ENCODE measurements at regions not wholly inside any gene's neighbourhood (a gene's known extent, or its start where the extent isn't known, plus 50 kb on each side); places are given as distances from the start of the nearest gene placed in this dataset.
"Not testable (repeated sequence)": the region's sequence is repeated elsewhere in the genome, so short reads cannot be mapped to it uniquely, and the experiment has no call there.

DNA sequence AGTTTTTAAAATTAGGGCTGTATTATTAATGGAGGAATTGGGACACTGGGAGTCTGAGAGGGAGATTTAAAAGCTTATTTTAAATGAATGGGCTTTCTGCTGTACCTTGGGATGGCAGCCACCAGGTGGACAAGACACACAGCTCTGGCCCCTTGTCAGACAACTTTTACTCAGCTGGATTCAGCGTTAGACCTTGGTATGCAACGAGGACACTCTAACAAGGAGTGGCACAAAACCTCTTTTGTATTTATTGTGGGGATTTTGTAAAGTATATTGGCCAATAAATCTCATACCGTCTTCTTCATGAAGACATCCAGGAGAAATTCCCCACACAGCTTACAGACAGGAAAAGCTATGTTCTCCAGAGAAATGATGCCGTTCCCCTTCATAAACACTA, 105.7 kb downstream of the LCA5 start:
- DNase-seq: no peak

DNA sequence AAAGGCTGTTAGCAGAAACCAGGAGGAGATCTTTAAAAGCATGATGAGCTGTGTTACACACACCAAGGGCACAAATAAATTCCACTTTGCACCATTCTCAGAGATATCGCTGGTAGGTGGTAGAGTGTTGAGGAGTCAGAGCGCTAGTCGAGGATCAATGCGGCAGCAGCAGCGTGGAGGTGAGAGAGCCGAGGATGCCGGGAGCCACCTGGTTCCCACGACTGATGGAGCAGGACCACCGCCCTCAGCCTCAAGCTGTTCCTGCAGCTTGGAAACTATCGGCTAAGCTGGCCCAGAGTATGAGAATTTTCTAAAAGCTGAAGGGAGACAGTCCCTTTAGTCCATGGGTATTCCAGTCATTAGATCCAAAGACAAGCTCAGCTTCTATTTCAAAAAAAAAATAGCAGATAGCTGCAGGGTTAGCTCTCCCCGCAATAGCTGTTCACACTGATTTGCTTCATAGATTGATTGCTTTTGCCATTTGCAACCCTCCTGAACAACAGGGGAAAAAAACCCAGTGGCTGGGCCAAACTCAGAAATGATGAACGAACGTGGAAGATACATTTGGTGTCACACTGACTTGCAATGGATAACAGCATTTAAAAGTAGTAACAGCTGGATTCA, 106.2 kb downstream of the LCA5 start:
- no peak for DNase-seq

GRCh38 chr6:79427721-79428120, 109.5 kb downstream of the LCA5 start:
- DNase-seq: no peak

- no peak for DNase-seq
Observed at GRCh38 chr6:79426625-79427278, 110.5 kb downstream of the LCA5 start.

DNA sequence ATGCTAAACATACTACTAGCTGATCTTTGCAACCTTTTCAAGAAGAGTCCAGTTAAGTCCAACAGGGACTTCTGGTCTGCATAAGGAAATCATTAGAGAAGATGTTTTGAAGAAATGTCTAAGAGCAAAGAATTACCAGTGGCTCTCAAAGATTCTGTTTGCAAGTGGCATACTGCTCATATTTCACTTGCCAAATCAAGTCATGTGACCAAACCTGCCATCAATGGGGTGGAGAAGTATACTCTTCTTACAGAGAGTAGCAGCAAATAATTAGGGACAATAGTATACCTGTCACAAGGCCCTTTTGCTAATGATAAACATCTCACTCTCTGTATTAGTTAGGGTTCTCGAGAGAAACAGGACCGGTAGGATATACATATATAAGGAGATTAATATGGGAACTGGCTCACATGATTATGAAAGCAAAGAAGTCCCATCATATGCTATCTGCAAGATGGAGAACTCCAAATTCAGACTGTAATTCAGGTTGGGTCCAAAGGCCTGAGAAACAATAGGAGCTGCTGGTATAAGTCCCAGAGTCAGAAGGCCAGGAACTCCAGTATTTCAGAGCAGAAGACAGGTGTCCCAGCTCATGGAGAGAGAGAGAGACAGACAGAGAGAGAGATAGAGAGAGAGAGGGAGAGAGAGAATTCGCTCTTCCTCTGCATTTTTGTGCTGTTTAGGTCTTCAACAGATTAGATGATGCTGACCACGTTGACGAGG, 111.5 kb downstream of the LCA5 start:
- DNase-seq: no peak

- DNase-seq: no peak
Observed at GRCh38 chr6:79423216-79423615, 114.0 kb downstream of the LCA5 start.

GRCh38 chr6:79422666-79423065, 114.6 kb downstream of the LCA5 start:
- no peak for DNase-seq

GRCh38 chr6:79421707-79422484, 115.3 kb downstream of the LCA5 start:
- no peak for DNase-seq

GRCh38 chr6:79421001-79421411, 116.2 kb downstream of the LCA5 start:
- DNase-seq: no peak

DNA sequence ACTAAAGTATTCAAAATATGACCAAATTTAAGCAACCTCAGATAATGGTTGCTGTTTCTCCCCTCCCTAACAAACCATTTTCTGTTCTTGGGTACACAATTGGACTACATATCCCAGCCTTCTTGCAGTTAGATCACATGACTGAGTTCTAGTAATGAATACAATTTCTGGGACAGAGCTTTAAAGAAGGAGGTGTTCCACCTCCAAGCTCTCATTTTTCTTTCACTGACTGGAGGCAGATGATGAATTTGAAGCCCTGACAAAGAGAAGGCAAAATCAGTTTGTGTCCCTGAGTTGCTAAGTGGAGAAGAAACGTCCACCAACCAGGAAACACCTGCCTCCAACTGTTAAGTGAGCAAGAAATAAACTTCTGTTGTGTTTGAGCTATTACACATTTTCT, 117.2 kb downstream of the LCA5 start:
- DNase-seq: no peak

DNA sequence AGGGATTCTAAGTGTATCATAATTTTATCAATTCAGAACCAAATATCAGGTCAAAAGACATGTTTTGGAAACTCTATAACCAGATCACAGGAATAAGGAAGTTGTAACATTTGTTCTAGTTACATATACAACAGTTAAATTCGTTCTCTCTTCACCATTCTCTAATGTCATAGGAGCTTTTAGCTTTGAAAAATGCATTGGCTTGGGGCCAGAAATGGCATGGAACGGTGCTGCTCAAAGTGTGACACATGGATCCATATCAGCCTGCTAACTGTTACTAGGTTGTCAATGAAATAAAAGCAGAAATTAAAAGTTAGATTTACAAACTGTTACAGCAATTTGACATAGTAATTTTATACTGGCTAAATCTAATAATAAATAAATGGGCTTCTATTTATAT, 120.3 kb downstream of the LCA5 start:
- no peak for DNase-seq

DNA sequence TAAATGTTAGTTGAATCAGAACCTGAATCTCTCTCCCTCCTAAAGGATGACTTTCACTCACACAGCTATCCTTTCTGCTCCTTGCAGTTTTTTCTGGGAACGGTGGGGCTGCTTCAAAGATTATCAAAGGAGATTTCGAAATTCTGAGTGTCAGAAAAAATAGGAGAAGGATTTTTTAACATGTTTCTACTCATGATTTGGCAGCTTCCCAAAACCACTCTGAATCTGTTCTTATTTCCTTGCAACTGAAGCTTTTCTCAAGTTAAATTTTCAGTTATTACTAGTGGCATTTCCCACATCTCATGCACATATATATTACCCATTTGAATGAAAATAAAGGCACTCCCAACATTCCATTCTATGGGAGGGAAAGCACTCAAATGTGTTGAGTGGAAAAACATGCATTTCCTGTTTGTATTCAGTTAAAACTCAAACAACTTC, 123.6 kb downstream of the LCA5 start:
- DNase-seq: no peak

- no peak for DNase-seq
Observed at GRCh38 chr6:79410806-79411205, 126.4 kb downstream of the LCA5 start.

DNA sequence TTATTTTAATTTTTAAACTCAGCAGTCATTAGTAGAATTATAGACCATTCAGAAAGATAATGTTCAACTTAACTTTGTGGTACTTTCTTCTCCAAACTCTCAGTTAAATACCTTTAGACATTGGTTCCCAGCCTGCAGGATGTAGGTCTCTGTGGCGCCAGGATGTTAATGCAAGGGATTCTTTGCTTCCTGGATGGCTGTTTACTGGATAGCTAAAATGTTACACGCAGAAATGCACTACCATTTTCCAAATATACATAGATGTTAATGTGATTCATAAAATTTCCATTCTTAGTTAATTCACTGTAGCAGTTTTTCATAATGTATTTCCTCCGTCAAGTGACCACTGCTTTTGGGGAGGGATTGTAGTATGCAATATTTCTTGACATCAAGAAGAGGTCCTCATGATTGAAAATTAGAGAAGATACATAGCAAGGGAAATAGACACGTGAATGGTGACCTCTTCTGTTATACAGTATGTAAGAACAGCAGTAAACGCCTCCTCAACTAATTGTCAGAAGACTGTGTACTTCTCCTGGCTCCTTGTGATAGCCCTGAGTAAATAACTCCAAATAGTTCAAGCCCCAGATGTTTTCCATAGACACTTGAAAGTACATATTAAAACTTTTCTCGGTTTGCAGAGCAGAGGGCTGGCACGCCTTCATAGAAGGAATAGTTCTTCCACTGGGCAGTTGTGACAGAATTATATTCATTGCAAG, 128.8 kb downstream of the LCA5 start:
- DNase-seq: no peak

GRCh38 chr6:79404677-79405076, 132.6 kb downstream of the LCA5 start:
- no peak for DNase-seq

GRCh38 chr6:79404261-79404660, 133.0 kb downstream of the LCA5 start:
- no peak for DNase-seq

DNA sequence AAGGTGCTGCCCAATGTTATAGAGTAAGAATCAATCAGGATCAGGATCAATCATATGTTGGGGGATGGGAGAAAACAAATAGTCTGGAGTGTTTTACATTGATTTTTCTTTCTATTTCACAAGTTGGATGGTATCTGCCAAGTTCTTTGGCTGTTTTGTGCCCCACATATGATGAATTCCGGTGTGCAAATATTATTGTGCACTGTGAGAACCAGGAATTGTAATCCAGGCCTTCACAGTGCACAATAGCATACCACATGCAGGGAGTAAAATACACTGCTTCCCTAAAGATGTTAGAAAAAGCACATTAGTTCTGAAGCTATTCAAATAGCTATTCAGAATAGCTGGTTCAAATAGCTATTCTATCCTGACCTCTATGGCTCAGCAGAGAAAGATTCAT, 133.7 kb downstream of the LCA5 start:
- no peak for DNase-seq

- DNase-seq: no peak
Observed at GRCh38 chr6:79403086-79403485, 134.1 kb downstream of the LCA5 start.

DNA sequence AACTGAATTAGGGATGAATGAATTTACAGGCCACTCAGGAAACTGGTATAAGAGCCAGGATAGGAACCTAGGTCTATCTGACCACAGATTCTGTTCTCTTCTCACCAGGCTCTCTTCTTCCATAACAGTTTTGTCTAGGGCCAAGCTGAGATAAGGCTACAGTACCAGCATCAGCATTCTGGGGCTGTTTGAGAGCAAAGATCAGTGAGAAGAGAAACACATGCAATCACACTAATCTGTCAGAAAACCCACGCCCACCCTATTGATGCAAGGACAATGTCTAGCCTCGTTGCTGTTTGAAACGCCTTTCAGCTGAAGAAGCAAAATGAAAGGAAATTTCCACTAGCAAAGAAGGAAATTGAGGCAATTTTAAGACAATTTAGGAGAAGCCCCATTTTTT, 137.7 kb downstream of the LCA5 start:
- DNase-seq: no peak

DNA sequence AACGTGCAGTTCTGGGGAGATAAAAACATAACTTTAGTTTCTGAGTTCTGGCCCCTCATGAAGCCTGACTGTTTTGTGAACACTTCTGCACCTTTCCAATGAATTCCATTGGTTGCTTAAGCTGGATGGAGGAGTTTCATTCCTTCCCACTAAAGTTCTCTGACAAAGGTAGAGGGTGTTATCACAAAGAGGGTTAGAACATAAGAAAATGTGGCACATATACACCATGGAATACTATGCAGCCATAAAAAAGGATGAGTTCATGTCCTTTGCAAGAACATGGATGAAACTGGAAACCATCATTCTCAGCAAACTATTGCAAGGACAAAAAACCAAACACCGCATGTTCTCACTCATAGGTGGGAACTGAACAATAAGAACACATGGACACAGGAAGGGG, 138.6 kb downstream of the LCA5 start:
- not testable (repeated sequence) for DNase-seq

GRCh38 chr6:79396625-79397024, 140.6 kb downstream of the LCA5 start:
- no peak for DNase-seq

GRCh38 chr6:79394690-79395089, 142.5 kb downstream of the LCA5 start:
- no peak for DNase-seq

- no peak for DNase-seq
Observed at GRCh38 chr6:79392094-79392493, 145.1 kb downstream of the LCA5 start.
